Neural crest cell (in vitro differentiated cells): ENCODE measurements at regions not wholly inside any gene's neighbourhood (a gene's known extent, or its start where the extent isn't known, plus 50 kb on each side); places are given as distances from the start of the nearest gene placed in this dataset.

Source experiments
- DNase-seq: peaks from one replicate; pipeline ENCODE4 v3.0.0; 2021; ENCODE audit warnings: low read depth, mixed read lengths, low spot score
- H3K27ac Mint-ChIP-seq: one replicate; pipeline ENCODE4 v1.8.0; 2021; ENCODE audit warnings: mild to moderate bottlenecking, mixed read lengths; ENCODE audit not compliant: unreplicated experiment
- H3K27me3 Mint-ChIP-seq: 2 replicates; pipeline ENCODE4 v1.8.0; 2021; ENCODE audit warnings: low read depth, mild to moderate bottlenecking, mixed read lengths
- H3K36me3 Mint-ChIP-seq: 2 replicates; pipeline ENCODE4 v1.8.0; 2021; ENCODE audit warnings: low read depth, mild to moderate bottlenecking, mixed read lengths
- H3K4me1 Mint-ChIP-seq: 2 replicates; pipeline ENCODE4 v1.8.0; 2021; ENCODE audit warnings: mixed read lengths
- H3K4me3 Mint-ChIP-seq: one replicate; pipeline ENCODE4 v1.8.0; 2021; ENCODE audit warnings: mild to moderate bottlenecking, mixed read lengths
- H3K9me3 Mint-ChIP-seq: 2 replicates; pipeline ENCODE4 v1.8.0; 2021; ENCODE audit warnings: mixed read lengths
- CTCF ChIP-seq: fragments of 200-600 bp; sonication (generic); conservative IDR thresholded peaks from 2 replicates; pipeline ENCODE4 v1.5.0; 2021; ENCODE audit warnings: antibody characterized with exemption, mild to moderate bottlenecking

GRCh38 chr6:28585335-28585734 lies 59.7 kb downstream of the GPX5 start:
- Mint-ChIP-seq H3K4me1 (peaks cover 49% of the 10 kb centered on the region), H3K27me3 (peaks cover 19% of the 10 kb centered on the region), H3K27ac (no peak overlapping the region), H3K36me3 (no peaks in the 10 kb centered on the region), H3K9me3 (no peaks in the 10 kb centered on the region), H3K4me3 (peak overlapping the region; percentile 6)
- DNase-seq: no peak
- TF ChIP-seq CTCF: peak; percentile 35

GRCh38 chr6:28586324-28586723 lies 60.6 kb downstream of the GPX5 start:
- peaks cover 24% of the 10 kb centered on the region for H3K27me3 Mint-ChIP-seq
- H3K9me3 Mint-ChIP-seq: no peaks in the 10 kb centered on the region
- no peak for DNase-seq
- H3K27ac Mint-ChIP-seq: no peak overlapping the region
- peaks cover 50% of the 10 kb centered on the region for H3K4me1 Mint-ChIP-seq
- peak overlapping the region; percentile 88 for H3K4me3 Mint-ChIP-seq
- TF ChIP-seq CTCF: no peak
- H3K36me3 Mint-ChIP-seq: no peaks in the 10 kb centered on the region

DNA sequence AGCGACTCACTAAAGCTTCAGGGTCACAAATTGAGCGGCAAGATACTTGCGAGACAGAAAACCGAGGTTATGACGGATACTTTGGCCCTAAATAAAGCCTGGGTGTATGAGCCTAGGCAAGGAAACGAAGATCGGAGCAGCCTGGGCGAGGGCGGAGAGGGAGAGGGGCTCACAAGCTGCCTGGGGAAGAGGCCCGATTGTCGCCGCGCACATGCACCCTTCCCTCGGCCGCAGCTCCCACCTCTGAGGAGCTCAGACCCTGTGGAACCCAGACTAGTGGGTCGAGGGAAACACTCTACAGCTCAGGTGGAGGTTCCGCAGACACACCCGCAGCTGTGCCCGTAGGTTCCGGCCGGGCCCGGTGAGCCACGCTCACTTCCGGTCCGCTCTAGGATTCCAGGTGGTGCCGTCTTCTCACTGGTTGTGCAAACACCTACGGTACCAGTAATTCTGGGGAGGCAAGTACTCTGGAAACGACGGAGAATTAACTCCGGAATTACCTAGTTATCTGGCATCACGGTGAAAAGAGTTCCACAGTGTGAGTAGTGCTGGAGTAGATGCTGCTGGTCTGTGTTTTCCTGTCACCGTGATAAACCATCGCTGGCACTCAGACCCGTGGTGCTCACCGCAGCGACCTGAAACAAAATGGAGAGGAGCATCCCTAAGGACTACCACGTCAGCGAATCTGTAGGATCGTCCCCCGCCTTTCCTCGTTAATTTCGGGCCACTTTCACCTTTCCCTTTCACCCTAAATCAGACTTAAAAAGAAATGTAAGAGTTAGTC lies 61.5 kb downstream of the GPX5 start:
- Mint-ChIP-seq H3K4me3 (peak overlapping the region; percentile 88), H3K4me1 (peaks cover 50% of the 10 kb centered on the region), H3K27me3 (peaks cover 31% of the 10 kb centered on the region), H3K36me3 (no peaks in the 10 kb centered on the region), H3K9me3 (no peaks in the 10 kb centered on the region), H3K27ac (peak overlapping the region; percentile 74)
- peak; percentile 22 for DNase-seq
- TF ChIP-seq CTCF: no peak

GRCh38 chr6:28587746-28588075 lies 62.0 kb downstream of the GPX5 start:
- no peak for TF ChIP-seq CTCF
- H3K4me1 Mint-ChIP-seq: peaks cover 50% of the 10 kb centered on the region
- peak overlapping the region; percentile 88 for H3K4me3 Mint-ChIP-seq
- H3K9me3 Mint-ChIP-seq: no peaks in the 10 kb centered on the region
- no peaks in the 10 kb centered on the region for H3K36me3 Mint-ChIP-seq
- no peak for DNase-seq
- peak overlapping the region; percentile 74 for H3K27ac Mint-ChIP-seq
- peaks cover 34% of the 10 kb centered on the region for H3K27me3 Mint-ChIP-seq

GRCh38 chr6:28588666-28589065 lies 63.0 kb downstream of the GPX5 start:
- no peak for TF ChIP-seq CTCF
- H3K27ac Mint-ChIP-seq: no peak overlapping the region
- no peak for DNase-seq
- H3K27me3 Mint-ChIP-seq: peaks cover 34% of the 10 kb centered on the region
- peaks cover 50% of the 10 kb centered on the region for H3K4me1 Mint-ChIP-seq
- H3K9me3 Mint-ChIP-seq: no peaks in the 10 kb centered on the region
- peak overlapping the region; percentile 88 for H3K4me3 Mint-ChIP-seq
- H3K36me3 Mint-ChIP-seq: no peaks in the 10 kb centered on the region
